Chondrocyte (in vitro differentiated cells): ENCODE measurements at regions not wholly inside any gene's neighbourhood (a gene's known extent, or its start where the extent isn't known, plus 50 kb on each side); places are given as distances from the start of the nearest gene placed in this dataset.

Experiments
- DNase-seq: peaks from one replicate; pipeline ENCODE4 v3.0.0; 2021; ENCODE audit warnings: mixed read lengths, low spot score
- H3K27ac Mint-ChIP-seq: one replicate; pipeline ENCODE4 v1.8.0; 2021; ENCODE audit warnings: mild to moderate bottlenecking, moderate library complexity, mixed read lengths; ENCODE audit not compliant: unreplicated experiment
- H3K27me3 Mint-ChIP-seq: 2 replicates; pipeline ENCODE4 v1.8.0; 2021; ENCODE audit warnings: low read depth, mixed read lengths
- H3K36me3 Mint-ChIP-seq: 2 replicates; pipeline ENCODE4 v1.8.0; 2021; ENCODE audit warnings: low read depth, mixed read lengths
- H3K4me1 Mint-ChIP-seq: 2 replicates; pipeline ENCODE4 v1.8.0; 2021; ENCODE audit warnings: low read depth, mild to moderate bottlenecking, mixed read lengths
- H3K4me3 Mint-ChIP-seq: one replicate; pipeline ENCODE4 v1.8.0; 2021; ENCODE audit warnings: mild to moderate bottlenecking, moderate library complexity, mixed read lengths; ENCODE audit not compliant: unreplicated experiment
- H3K9me3 Mint-ChIP-seq: 2 replicates; pipeline ENCODE4 v1.8.0; 2021; ENCODE audit warnings: low read depth, mixed read lengths
- CTCF ChIP-seq: fragments of 200-600 bp; sonication (generic); IDR thresholded peaks from 2 replicates; pipeline ENCODE4 v1.5.0; 2021; ENCODE audit warnings: antibody characterized with exemption, mild to moderate bottlenecking, moderate library complexity

DNA sequence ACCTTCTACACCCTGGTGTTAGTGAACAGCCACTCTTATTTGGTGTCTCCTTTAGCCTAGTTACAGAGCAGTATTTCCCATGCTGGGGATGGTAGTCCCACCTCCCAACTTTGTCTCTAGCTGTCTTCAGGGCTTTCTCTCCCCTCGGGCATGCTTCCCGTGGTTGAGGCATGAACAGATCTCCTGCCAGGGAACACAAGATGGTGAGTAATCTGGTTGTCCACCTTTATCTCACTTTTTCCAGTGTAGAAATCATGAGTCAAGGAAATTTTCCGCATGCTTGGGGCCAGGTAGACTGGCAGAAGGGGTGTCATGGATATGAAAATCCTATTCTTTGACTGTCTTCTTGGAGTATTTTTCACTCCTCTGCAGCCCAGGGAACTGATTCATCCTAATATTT, 532.9 kb downstream of the ANXA1 start:
- Mint-ChIP-seq H3K27ac (no peak overlapping the region), H3K9me3 (peaks cover 13% of the 10 kb centered on the region), H3K36me3 (peaks cover 3% of the 10 kb centered on the region), H3K4me1 (no peaks in the 10 kb centered on the region), H3K27me3 (peaks cover 6% of the 10 kb centered on the region), H3K4me3 (no peak overlapping the region)
- no peak for DNase-seq
- TF ChIP-seq CTCF = no peak

- TF ChIP-seq CTCF = no peak
- Mint-ChIP-seq H3K4me3 (no peak overlapping the region), H3K27me3 (peaks cover 4% of the 10 kb centered on the region), H3K36me3 (peaks cover 3% of the 10 kb centered on the region), H3K27ac (no peak overlapping the region), H3K9me3 (peaks cover 13% of the 10 kb centered on the region), H3K4me1 (no peaks in the 10 kb centered on the region)
- no peak for DNase-seq
These were observed 534.1 kb downstream of the ANXA1 start for GRCh38 chr9:73685786-73686185.

DNA sequence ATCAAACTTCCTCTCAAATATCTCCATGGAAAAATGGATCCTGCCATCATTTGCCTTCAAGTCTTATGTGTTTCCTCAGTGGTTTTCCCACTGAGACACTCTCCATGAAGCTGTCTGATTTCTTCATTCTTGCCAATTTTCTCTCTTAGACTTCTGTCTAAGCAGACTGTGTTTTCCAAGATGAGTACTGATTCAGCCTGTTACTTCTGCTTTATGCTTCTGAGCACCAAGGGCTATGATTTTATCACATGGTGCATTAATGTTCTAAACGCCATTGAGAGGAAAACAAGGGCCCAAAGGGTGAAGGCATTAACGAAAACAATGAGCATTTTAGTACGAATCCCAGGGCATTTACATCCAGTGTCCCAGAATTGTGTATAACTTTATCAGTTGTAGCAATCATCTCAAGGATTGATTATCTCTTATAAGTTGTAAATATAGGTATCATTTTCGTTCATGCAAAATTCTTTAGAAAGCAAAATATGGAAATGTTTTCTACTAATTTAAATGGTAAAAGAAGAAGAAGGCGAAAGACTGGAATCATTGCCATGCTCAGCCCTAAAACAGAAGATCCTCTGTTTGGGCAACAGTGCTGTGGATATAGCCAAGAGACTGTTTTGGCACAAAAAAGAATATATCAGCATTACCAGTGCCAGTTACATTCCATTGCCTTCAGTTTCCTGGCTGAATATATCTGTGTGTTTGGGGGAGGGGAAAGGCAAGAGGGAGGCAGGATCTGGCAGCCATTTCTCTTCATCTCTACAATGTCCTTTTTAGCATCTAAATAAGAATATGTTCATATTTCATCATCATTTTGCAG, 537.6 kb downstream of the ANXA1 start:
- no peaks in the 10 kb centered on the region for H3K4me1 Mint-ChIP-seq
- no peaks in the 10 kb centered on the region for H3K9me3 Mint-ChIP-seq
- no peak overlapping the region for H3K4me3 Mint-ChIP-seq
- H3K27me3 Mint-ChIP-seq = peaks cover 2% of the 10 kb centered on the region
- no peak for DNase-seq
- no peaks in the 10 kb centered on the region for H3K36me3 Mint-ChIP-seq
- TF ChIP-seq CTCF = no peak
- H3K27ac Mint-ChIP-seq = no peak overlapping the region

DNA sequence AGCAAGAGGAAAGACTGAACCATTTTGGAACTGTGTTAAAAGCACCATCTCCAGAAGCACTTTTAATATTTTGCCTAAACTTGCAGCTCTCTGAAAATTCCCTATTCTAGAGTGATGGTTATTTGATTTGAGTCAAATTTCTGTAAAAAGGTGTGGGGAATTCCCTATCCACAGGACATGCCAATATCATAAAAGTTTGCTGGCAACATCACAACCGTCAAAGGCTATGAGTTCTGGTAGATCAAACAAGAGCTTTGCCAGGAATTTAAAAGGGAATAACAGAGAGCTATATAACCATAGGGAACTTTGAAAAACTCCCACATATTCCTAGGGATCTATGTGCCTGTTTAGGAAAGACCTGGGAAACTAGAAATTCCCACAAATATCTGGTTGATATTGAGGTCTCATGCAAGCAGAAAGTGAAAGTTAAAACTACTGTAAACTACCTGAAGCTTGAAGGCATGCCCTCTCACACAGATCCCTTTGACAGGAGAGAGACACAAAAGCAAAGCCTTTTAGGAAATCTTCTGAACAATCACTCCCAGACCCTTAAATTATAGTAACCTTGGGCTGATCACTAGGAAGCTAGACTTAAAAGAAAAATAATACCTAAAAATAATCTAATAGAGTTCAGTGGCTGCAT, 549.9 kb downstream of the ANXA1 start:
- Mint-ChIP-seq H3K4me1 (no peaks in the 10 kb centered on the region), H3K36me3 (no peaks in the 10 kb centered on the region), H3K4me3 (no peak overlapping the region), H3K27me3 (peaks cover 7% of the 10 kb centered on the region), H3K27ac (no peak overlapping the region), H3K9me3 (peaks cover 10% of the 10 kb centered on the region)
- TF ChIP-seq CTCF = no peak
- no peak for DNase-seq

DNA sequence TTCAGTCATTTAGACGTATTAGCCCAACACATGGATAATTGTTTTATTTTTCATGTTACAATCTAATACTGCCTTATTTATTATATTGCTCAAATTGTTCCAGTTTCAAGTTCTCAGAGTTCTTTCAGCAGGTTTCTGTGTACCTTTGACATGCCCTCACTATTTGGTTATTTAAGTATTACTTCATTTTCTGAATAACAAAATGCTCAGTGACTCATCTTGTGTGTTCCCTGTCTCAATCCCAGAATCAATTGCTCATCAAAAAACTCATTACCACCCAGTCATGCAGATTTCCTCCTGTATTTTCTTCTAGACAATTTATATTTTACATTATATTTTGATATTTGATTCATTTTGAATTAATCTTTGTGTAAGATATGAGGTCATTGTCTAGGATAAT, 562.6 kb downstream of the ANXA1 start:
- Mint-ChIP-seq H3K4me3 (no peak overlapping the region), H3K27ac (no peak overlapping the region), H3K4me1 (no peaks in the 10 kb centered on the region), H3K27me3 (peaks cover 9% of the 10 kb centered on the region), H3K9me3 (peaks cover 2% of the 10 kb centered on the region), H3K36me3 (no peaks in the 10 kb centered on the region)
- TF ChIP-seq CTCF = no peak
- no peak for DNase-seq
